Suprapubic skin (tissue), 4 donors: ENCODE measurements at regions not wholly inside any gene's neighbourhood (a gene's known extent, or its start where the extent isn't known, plus 50 kb on each side); places are given as distances from the start of the nearest gene placed in this dataset.

ENCODE experiments used
- DNase-seq, 2 donors: peaks; one replicate each; pipeline ENCODE4 v3.0.0-alpha.2; 2019; ENCODE audit warnings: low spot score in 2 of 2
- H3K27ac ChIP-seq: fragments of 200-600 bp; sonication (generic); one replicate; pipeline ENCODE4 v1.5.1; 2019
- H3K27me3 ChIP-seq: fragments of 200-600 bp; sonication (generic); one replicate; pipeline ENCODE4 v1.5.1; 2019
- H3K36me3 ChIP-seq: fragments of 200-600 bp; sonication (generic); one replicate; pipeline ENCODE4 v1.5.1; 2019
- H3K4me1 ChIP-seq: fragments of 200-600 bp; sonication (generic); one replicate; pipeline ENCODE4 v1.5.1; 2019
- H3K4me3 ChIP-seq: fragments of 200-600 bp; sonication (generic); one replicate; pipeline ENCODE4 v1.5.1; 2019; ENCODE audit warnings: mild to moderate bottlenecking
- H3K9me3 ChIP-seq: fragments of 200-600 bp; sonication (generic); one replicate; pipeline ENCODE4 v1.5.1; 2019
- CTCF ChIP-seq, 2 donors: fragments of 200-600 bp in 1 of 2; fragments of 450-650 bp in 1 of 2; sonication (generic) in 1 of 2; IDR thresholded peaks; one replicate each; pipeline ENCODE4 v1.5.1; 2016 to 2019; ENCODE audit warnings: antibody characterized with exemption in 2 of 2, mild to moderate bottlenecking in 1 of 2, moderate library complexity in 1 of 2
- EP300 ChIP-seq: sonication (generic); formaldehyde crosslinking; IDR thresholded peaks from one replicate; pipeline ENCODE4 v1.6.1; 2017; ENCODE audit warnings: antibody characterized with exemption
- POLR2A ChIP-seq, 2 donors: fragments of 450-650 bp; IDR thresholded peaks; one replicate each; pipeline ENCODE4 v1.6.1; 2017; ENCODE audit warnings: antibody characterized with exemption in 2 of 2, mild to moderate bottlenecking in 2 of 2, moderate library complexity in 2 of 2
- POLR2AphosphoS5 ChIP-seq, 3 donors: sonication (generic); formaldehyde crosslinking; IDR thresholded peaks; one replicate each; pipeline ENCODE4 v1.6.1; 2017; ENCODE audit warnings: antibody characterized with exemption in 3 of 3
- WGBS: methylation state at CpG from one replicate; pipeline ENCODE4 v1.1.5; 2018; 5-methylcytosine and 5-hydroxymethylcytosine counted together

- TF ChIP-seq EP300: no peak
- TF ChIP-seq POLR2A (IDR thresholded peaks at IDR 0.05): no peak
- WGBS: 76% methylated on average over 5 of the region's 5 CpGs
These were observed 140.4 kb upstream of the EGFLAM start for GRCh38 chr5:38117784-38118479.

DNA sequence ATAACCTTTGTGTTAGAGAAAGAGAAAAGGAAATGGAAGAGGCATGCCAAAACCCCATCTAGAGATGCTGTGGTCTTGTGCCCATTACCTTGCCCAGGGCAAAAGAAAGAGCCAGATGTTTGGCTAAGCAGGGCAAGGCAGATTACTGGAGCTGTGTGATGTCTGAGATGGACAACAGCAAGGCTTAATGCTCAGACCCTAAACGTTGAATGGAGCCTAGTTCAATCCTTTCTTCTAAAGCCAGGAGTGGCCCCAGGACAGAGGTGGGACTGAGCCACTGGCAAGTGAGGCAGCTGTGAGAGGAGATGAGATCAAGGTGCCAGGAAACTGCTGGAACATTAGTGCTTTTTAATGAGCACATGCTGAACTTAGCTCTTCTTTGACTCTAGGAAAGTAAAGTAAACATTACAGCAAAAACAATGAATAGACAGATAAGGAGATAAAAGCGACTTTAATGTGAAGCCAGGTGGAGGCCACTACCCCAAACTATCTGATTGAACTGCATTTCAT lies 143.0 kb upstream of the EGFLAM start:
- no peaks in the 10 kb centered on the region for H3K9me3 ChIP-seq
- 34% methylated on average over 2 of the region's 2 CpGs for WGBS
- peaks cover 4% of the 10 kb centered on the region for H3K4me1 ChIP-seq
- no peak overlapping the region for H3K4me3 ChIP-seq
- no peak overlapping the region for H3K27ac ChIP-seq
- no peak for TF ChIP-seq POLR2A (IDR thresholded peaks at IDR 0.05)
- no peak for TF ChIP-seq CTCF (IDR thresholded peaks at IDR 0.05)
- TF ChIP-seq POLR2AphosphoS5 (IDR thresholded peaks at IDR 0.05): no peak
- TF ChIP-seq EP300: no peak
- DNase-seq: no peak
- no peaks in the 10 kb centered on the region for H3K27me3 ChIP-seq
- H3K36me3 ChIP-seq: no peaks in the 10 kb centered on the region

More at GRCh38 chr5:38117784-38118479, 140.4 kb upstream of the EGFLAM start:
- H3K4me3 ChIP-seq: no peak overlapping the region
- H3K27ac ChIP-seq: no peak overlapping the region
- H3K36me3 ChIP-seq: no peaks in the 10 kb centered on the region
- no peaks in the 10 kb centered on the region for H3K27me3 ChIP-seq
- no peaks in the 10 kb centered on the region for H3K9me3 ChIP-seq
- no peak for DNase-seq
- H3K4me1 ChIP-seq: peaks cover 4% of the 10 kb centered on the region

- Histone ChIP-seq H3K4me1 (peaks cover 4% of the 10 kb centered on the region), H3K36me3 (no peaks in the 10 kb centered on the region), H3K9me3 (no peaks in the 10 kb centered on the region), H3K27ac (no peak overlapping the region), H3K4me3 (no peak overlapping the region), H3K27me3 (no peaks in the 10 kb centered on the region)
- 85% methylated on average over 1 of the region's 1 CpG for WGBS
- TF ChIP-seq EP300 (no peak), POLR2AphosphoS5 (IDR thresholded peaks at IDR 0.05) (no peak), POLR2A (IDR thresholded peaks at IDR 0.05) (no peak), CTCF (IDR thresholded peaks at IDR 0.05) (no peak)
- no peak for DNase-seq
These were observed 144.5 kb upstream of the EGFLAM start for GRCh38 chr5:38113880-38114279.

DNA sequence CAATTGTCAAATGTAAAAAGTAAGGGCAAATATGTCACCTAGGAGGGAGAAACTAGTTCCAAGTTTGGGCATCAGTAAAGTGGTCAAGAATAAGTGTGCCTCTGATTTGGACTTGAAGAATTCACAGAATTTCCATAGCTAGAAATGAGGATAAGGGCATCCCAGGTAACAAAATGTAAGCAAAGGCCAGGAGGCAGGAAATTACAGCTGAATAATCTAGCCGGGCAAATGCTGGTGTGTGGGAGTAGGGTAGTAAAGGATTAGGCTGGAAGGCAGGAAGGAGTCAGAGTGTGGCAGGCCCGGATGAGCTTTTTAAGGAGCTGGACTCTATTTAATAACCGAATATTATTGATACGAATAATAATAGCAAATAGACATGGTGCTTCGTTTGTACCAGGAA lies 144.9 kb upstream of the EGFLAM start:
- TF ChIP-seq POLR2A (IDR thresholded peaks at IDR 0.05): no peak
- TF ChIP-seq POLR2AphosphoS5 (IDR thresholded peaks at IDR 0.05): no peak
- TF ChIP-seq EP300: no peak
- no peak for TF ChIP-seq CTCF (IDR thresholded peaks at IDR 0.05)
- WGBS: 84% methylated on average over 5 of the region's 5 CpGs
- no peaks in the 10 kb centered on the region for H3K36me3 ChIP-seq
- no peak overlapping the region for H3K27ac ChIP-seq
- no peaks in the 10 kb centered on the region for H3K27me3 ChIP-seq
- peaks cover 4% of the 10 kb centered on the region for H3K4me1 ChIP-seq
- H3K4me3 ChIP-seq: no peak overlapping the region
- DNase-seq: no peak
- H3K9me3 ChIP-seq: no peaks in the 10 kb centered on the region

GRCh38 chr5:38112938-38113337 lies 145.4 kb upstream of the EGFLAM start:
- Histone ChIP-seq H3K4me1 (peaks cover 4% of the 10 kb centered on the region), H3K36me3 (no peaks in the 10 kb centered on the region), H3K27ac (no peak overlapping the region), H3K4me3 (no peak overlapping the region), H3K9me3 (no peaks in the 10 kb centered on the region), H3K27me3 (no peaks in the 10 kb centered on the region)
- TF ChIP-seq POLR2A (IDR thresholded peaks at IDR 0.05): no peak
- TF ChIP-seq EP300: no peak
- no peak for TF ChIP-seq POLR2AphosphoS5 (IDR thresholded peaks at IDR 0.05)
- no peak for TF ChIP-seq CTCF (IDR thresholded peaks at IDR 0.05)
- 90% methylated on average over 4 of the region's 4 CpGs for WGBS
- DNase-seq: no peak
